ENCODE measurements at regions not wholly inside any gene's neighbourhood (a gene's known extent, or its start where the extent isn't known, plus 50 kb on each side); places are given as distances from the start of the nearest gene placed in this dataset.

DNA sequence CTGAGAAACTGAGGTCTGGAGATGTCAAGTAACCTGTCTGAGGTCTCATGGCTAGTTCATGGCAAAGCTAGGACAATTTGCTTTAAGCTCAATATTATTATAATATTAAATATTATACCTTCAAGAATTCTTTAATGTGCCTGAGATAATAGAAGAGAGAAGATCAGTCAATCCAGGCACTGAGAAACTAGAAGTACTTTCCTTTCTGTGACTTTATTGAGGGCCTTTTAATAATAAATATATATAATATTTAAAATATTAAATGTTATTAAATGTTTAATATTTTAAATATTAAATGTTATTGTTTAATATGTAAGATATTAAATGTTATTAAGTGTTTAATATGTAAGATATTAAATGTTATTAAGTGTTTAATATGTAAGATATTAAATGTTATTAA is 144.3 kb upstream of the DNAJC19 start:
- no peaks in the 10 kb centered on the region for H4K20me1 ChIP-seq (ENCODE audit: insufficient read depth, low read length)
- H3K27ac ChIP-seq (ENCODE audit: low read depth, low read length), result no peak overlapping the region
- no peak for DNase-seq (ENCODE audit: insufficient read length, low spot score, missing footprints)
- no peaks in the 10 kb centered on the region for H3K79me2 ChIP-seq (ENCODE audit: insufficient read depth, low read length)
- H3K36me3 ChIP-seq (ENCODE audit: insufficient read depth, low read length), result no peaks in the 10 kb centered on the region
- H2AFZ ChIP-seq (ENCODE audit: low read length), result no peak overlapping the region
- no peaks in the 10 kb centered on the region for H3K27me3 ChIP-seq (ENCODE audit: insufficient read depth, low read length)
- no peaks in the 10 kb centered on the region for H3K4me1 ChIP-seq (ENCODE audit: insufficient read depth, low read length)
- no peaks in the 10 kb centered on the region for H3K9me3 ChIP-seq (ENCODE audit: low read depth, low read length)
- no peak overlapping the region for H3K4me2 ChIP-seq (ENCODE audit: insufficient read depth, low read length)
- no peak overlapping the region for H3K4me3 ChIP-seq (ENCODE audit: insufficient read depth, low read length)
- no peak for TF ChIP-seq CTCF (IDR thresholded peaks at IDR 0.05; ENCODE audit: extremely low read depth, low read depth, low read length)

DNA sequence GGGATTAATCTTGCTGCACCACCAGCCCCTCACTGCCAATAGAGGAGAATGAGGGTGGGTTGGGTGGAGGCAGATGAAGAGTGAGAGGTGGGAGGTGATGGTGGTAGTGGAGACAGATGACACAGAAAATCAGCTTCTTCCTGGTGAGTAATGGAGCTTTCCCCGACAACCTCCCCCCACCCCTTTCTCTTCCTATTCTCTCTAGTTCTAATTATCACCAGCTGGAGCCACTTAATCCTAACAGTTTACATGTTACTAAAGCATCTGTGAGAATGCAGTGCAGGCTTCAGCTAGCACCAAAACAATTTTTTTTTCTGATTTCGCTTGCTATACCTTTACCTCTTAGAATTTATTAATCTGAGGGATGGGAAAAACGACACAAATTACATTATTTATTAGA is 116.1 kb upstream of the DNAJC19 start:
- Histone ChIP-seq H3K4me2 (ENCODE audit: insufficient read depth, low read length) (no peak overlapping the region), H3K27me3 (ENCODE audit: insufficient read depth, low read length) (no peaks in the 10 kb centered on the region), H4K20me1 (ENCODE audit: insufficient read depth, low read length) (no peaks in the 10 kb centered on the region), H2AFZ (ENCODE audit: low read length) (no peak overlapping the region), H3K27ac (ENCODE audit: low read depth, low read length) (no peak overlapping the region), H3K36me3 (ENCODE audit: insufficient read depth, low read length) (no peaks in the 10 kb centered on the region), H3K4me1 (ENCODE audit: insufficient read depth, low read length) (no peaks in the 10 kb centered on the region), H3K9me3 (ENCODE audit: low read depth, low read length) (no peaks in the 10 kb centered on the region), H3K4me3 (ENCODE audit: insufficient read depth, low read length) (no peak overlapping the region), H3K79me2 (ENCODE audit: insufficient read depth, low read length) (no peaks in the 10 kb centered on the region)
- TF ChIP-seq CTCF (IDR thresholded peaks at IDR 0.05; ENCODE audit: extremely low read depth, low read depth, low read length), result no peak
- no peak for DNase-seq (ENCODE audit: insufficient read length, low spot score, missing footprints)

DNA sequence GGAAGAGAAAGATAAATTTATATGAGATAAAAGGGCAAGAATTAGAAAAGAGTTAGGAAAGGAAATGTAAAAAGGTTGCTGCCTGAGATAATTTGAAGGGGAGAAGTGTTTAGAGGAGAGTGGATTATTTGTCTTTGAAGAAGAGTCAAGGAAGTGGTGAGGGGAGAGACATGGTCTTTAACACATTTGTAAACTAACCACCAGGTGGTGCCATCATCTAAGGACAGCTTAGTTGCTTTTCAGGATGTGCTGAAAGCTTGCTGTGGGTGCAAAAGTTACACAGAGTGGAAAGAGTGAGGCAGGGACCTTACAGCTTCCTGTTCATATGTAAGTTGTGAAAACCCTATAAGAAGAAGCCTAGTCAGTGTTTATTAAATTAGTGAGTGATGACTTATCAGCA is 114.1 kb upstream of the DNAJC19 start:
- Histone ChIP-seq H3K4me2 (ENCODE audit: insufficient read depth, low read length) (no peak overlapping the region), H3K9me3 (ENCODE audit: low read depth, low read length) (no peaks in the 10 kb centered on the region), H4K20me1 (ENCODE audit: insufficient read depth, low read length) (no peaks in the 10 kb centered on the region), H3K4me3 (ENCODE audit: insufficient read depth, low read length) (no peak overlapping the region), H3K36me3 (ENCODE audit: insufficient read depth, low read length) (no peaks in the 10 kb centered on the region), H3K27ac (ENCODE audit: low read depth, low read length) (no peak overlapping the region), H2AFZ (ENCODE audit: low read length) (no peak overlapping the region), H3K4me1 (ENCODE audit: insufficient read depth, low read length) (no peaks in the 10 kb centered on the region), H3K79me2 (ENCODE audit: insufficient read depth, low read length) (no peaks in the 10 kb centered on the region), H3K27me3 (ENCODE audit: insufficient read depth, low read length) (no peaks in the 10 kb centered on the region)
- no peak for TF ChIP-seq CTCF (IDR thresholded peaks at IDR 0.05; ENCODE audit: extremely low read depth, low read depth, low read length)
- no peak for DNase-seq (ENCODE audit: insufficient read length, low spot score, missing footprints)

DNA sequence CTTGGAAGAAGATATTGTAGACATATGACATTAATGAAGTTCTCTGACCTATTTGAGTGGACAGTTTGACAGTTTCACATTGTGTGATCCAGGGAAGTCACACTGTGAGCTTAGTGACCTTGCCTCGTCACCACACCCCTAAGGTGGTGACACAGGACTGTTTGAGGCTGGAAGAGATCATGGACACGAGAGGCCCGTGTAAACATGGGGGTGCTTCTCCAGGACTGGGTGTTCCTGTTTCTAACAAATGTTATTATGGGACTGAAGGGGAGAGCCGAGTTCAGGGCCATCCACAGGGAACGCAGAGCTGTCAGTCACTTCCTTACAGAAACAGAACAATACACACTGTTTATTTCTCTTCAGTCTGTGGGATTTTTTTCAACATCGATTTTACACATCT is 96.5 kb upstream of the DNAJC19 start:
- Histone ChIP-seq H3K79me2 (ENCODE audit: insufficient read depth, low read length) (no peaks in the 10 kb centered on the region), H3K9me3 (ENCODE audit: low read depth, low read length) (no peaks in the 10 kb centered on the region), H2AFZ (ENCODE audit: low read length) (no peak overlapping the region), H4K20me1 (ENCODE audit: insufficient read depth, low read length) (no peaks in the 10 kb centered on the region), H3K27me3 (ENCODE audit: insufficient read depth, low read length) (no peaks in the 10 kb centered on the region), H3K4me3 (ENCODE audit: insufficient read depth, low read length) (no peak overlapping the region), H3K4me2 (ENCODE audit: insufficient read depth, low read length) (no peak overlapping the region), H3K36me3 (ENCODE audit: insufficient read depth, low read length) (no peaks in the 10 kb centered on the region), H3K4me1 (ENCODE audit: insufficient read depth, low read length) (no peaks in the 10 kb centered on the region), H3K27ac (ENCODE audit: low read depth, low read length) (no peak overlapping the region)
- no peak for TF ChIP-seq CTCF (IDR thresholded peaks at IDR 0.05; ENCODE audit: extremely low read depth, low read depth, low read length)
- DNase-seq (ENCODE audit: insufficient read length, low spot score, missing footprints), result no peak

Data from osteoblast (primary cell).